HS-5 (cell line): ENCODE measurements at regions not wholly inside any gene's neighbourhood (a gene's known extent, or its start where the extent isn't known, plus 50 kb on each side); places are given as distances from the start of the nearest gene placed in this dataset.

ENCODE experiments used
- DNase-seq: peaks from one replicate; pipeline ENCODE4 v3.0.0-alpha.2; 2012; ENCODE audit warnings: low read depth

- no peak for DNase-seq
Measured at GRCh38 chr9:129359916-129360536, 182.0 kb upstream of the IER5L start.

- DNase-seq, result no peak
Measured at GRCh38 chr9:129359162-129359811, 181.2 kb upstream of the IER5L start.

- no peak for DNase-seq
Measured at GRCh38 chr9:129358621-129359154, 180.6 kb upstream of the IER5L start.

GRCh38 chr9:129357773-129358245 lies 179.7 kb upstream of the IER5L start:
- no peak for DNase-seq

GRCh38 chr9:129356871-129357772 lies 179.1 kb upstream of the IER5L start:
- no peak for DNase-seq

GRCh38 chr9:129355631-129356030 lies 177.6 kb upstream of the IER5L start:
- no peak for DNase-seq

- DNase-seq, result no peak
Measured at GRCh38 chr9:129354498-129354897, 176.4 kb upstream of the IER5L start.

- DNase-seq, result no peak
Measured at GRCh38 chr9:129353697-129354336, 175.8 kb upstream of the IER5L start.

GRCh38 chr9:129352146-129352865 lies 174.2 kb upstream of the IER5L start:
- no peak for DNase-seq

- DNase-seq, result no peak
Measured at GRCh38 chr9:129351642-129352145, 173.6 kb upstream of the IER5L start.

- no peak for DNase-seq
Measured at GRCh38 chr9:129351058-129351641, 173.1 kb upstream of the IER5L start.

- DNase-seq, result no peak
Measured at GRCh38 chr9:129350143-129350935, 172.3 kb upstream of the IER5L start.

- DNase-seq, result no peak
Measured at GRCh38 chr9:129349665-129349947, 171.5 kb upstream of the IER5L start.

GRCh38 chr9:129348890-129349664 lies 171.0 kb upstream of the IER5L start:
- DNase-seq, result no peak

GRCh38 chr9:129347316-129348120 lies 169.5 kb upstream of the IER5L start:
- no peak for DNase-seq

GRCh38 chr9:129346046-129346445 lies 168.0 kb upstream of the IER5L start:
- DNase-seq, result no peak

- no peak for DNase-seq
Measured at GRCh38 chr9:129344641-129345495, 166.8 kb upstream of the IER5L start.
